PC-9 (cell line): ENCODE measurements at regions not wholly inside any gene's neighbourhood (a gene's known extent, or its start where the extent isn't known, plus 50 kb on each side); places are given as distances from the start of the nearest gene placed in this dataset.

Source experiments
- CTCF ChIP-seq: fragments of 200-600 bp; sonication (generic); conservative IDR thresholded peaks from 2 replicates; pipeline ENCODE4 v1.6.1; 2017; ENCODE audit warnings: mixed run types, antibody characterized with exemption, mild to moderate bottlenecking, moderate library complexity
- EZH2 ChIP-seq: fragments of 200-600 bp; sonication (generic); IDR thresholded peaks from 2 replicates; pipeline ENCODE4 v1.8.0; 2017; ENCODE audit warnings: antibody characterized with exemption, low read depth

- TF ChIP-seq CTCF (no peak), EZH2 (no peak)
These were observed 400.3 kb upstream of the LRATD1 start for GRCh38 chr2:14232217-14232616.
